SJCRH30 (cell line): ENCODE measurements at regions not wholly inside any gene's neighbourhood (a gene's known extent, or its start where the extent isn't known, plus 50 kb on each side); places are given as distances from the start of the nearest gene placed in this dataset.

Experiments
- DNase-seq, 2 experiments: peaks; one replicate each; pipeline ENCODE4 v3.0.0-alpha.2; 2015 to 2020
- H3K27ac ChIP-seq: fragments of 250-450 bp; sonication (Bioruptor Pico); 2 replicates; pipeline ENCODE4 v1.5.1; 2020; ENCODE audit warnings: mild to moderate bottlenecking, moderate library complexity
- H3K27me3 ChIP-seq: fragments of 250-450 bp; sonication (Bioruptor Pico); 2 replicates; pipeline ENCODE4 v1.5.1; 2020; ENCODE audit warnings: mild to moderate bottlenecking, moderate library complexity
- H3K36me3 ChIP-seq: fragments of 250-450 bp; sonication (Bioruptor Pico); 2 replicates; pipeline ENCODE4 v1.5.1; 2020; ENCODE audit warnings: mild to moderate bottlenecking, moderate library complexity
- H3K4me1 ChIP-seq: fragments of 250-450 bp; sonication (Bioruptor Pico); 2 replicates; pipeline ENCODE4 v1.5.1; 2020; ENCODE audit warnings: mild to moderate bottlenecking, moderate library complexity
- H3K4me3 ChIP-seq: fragments of 250-450 bp; sonication (Bioruptor Pico); 2 replicates; pipeline ENCODE4 v1.5.1; 2020; ENCODE audit warnings: mild to moderate bottlenecking, moderate library complexity
- H3K9me3 ChIP-seq: fragments of 250-450 bp; sonication (Bioruptor Pico); replicated peaks from 2 replicates; pipeline ENCODE4 v1.5.1; 2020; ENCODE audit warnings: mild to moderate bottlenecking, moderate library complexity

- H3K36me3 ChIP-seq = no peaks in the 10 kb centered on the region
- H3K27me3 ChIP-seq = no peaks in the 10 kb centered on the region
- H3K4me3 ChIP-seq = no peak overlapping the region
- H3K27ac ChIP-seq = no peak overlapping the region
- H3K4me1 ChIP-seq = no peaks in the 10 kb centered on the region
- peak; percentile 9 to 47 for DNase-seq
- no peaks in the 10 kb centered on the region for H3K9me3 ChIP-seq
These were observed 474.7 kb downstream of the NUF2 start for GRCh38 chr1:163796394-163796821.

GRCh38 chr1:163797816-163798215 lies 476.1 kb downstream of the NUF2 start:
- DNase-seq = no peak
- Histone ChIP-seq H3K4me3 (no peak overlapping the region), H3K27me3 (no peaks in the 10 kb centered on the region), H3K9me3 (no peaks in the 10 kb centered on the region), H3K27ac (no peak overlapping the region), H3K36me3 (no peaks in the 10 kb centered on the region), H3K4me1 (no peaks in the 10 kb centered on the region)

- DNase-seq = no peak
- no peak overlapping the region for H3K27ac ChIP-seq
- no peak overlapping the region for H3K4me3 ChIP-seq
- H3K9me3 ChIP-seq = no peaks in the 10 kb centered on the region
- no peaks in the 10 kb centered on the region for H3K27me3 ChIP-seq
- H3K36me3 ChIP-seq = no peaks in the 10 kb centered on the region
- H3K4me1 ChIP-seq = no peaks in the 10 kb centered on the region
These were observed 477.5 kb downstream of the NUF2 start for GRCh38 chr1:163799190-163799805.

- Histone ChIP-seq H3K27me3 (no peaks in the 10 kb centered on the region), H3K27ac (no peak overlapping the region), H3K36me3 (no peaks in the 10 kb centered on the region), H3K9me3 (no peaks in the 10 kb centered on the region), H3K4me3 (no peak overlapping the region), H3K4me1 (no peaks in the 10 kb centered on the region)
- no peak for DNase-seq
These were observed 485.7 kb downstream of the NUF2 start for GRCh38 chr1:163807331-163808049.

GRCh38 chr1:163813251-163813650 lies 491.5 kb downstream of the NUF2 start:
- no peaks in the 10 kb centered on the region for H3K36me3 ChIP-seq
- H3K9me3 ChIP-seq = no peaks in the 10 kb centered on the region
- no peak for DNase-seq
- no peak overlapping the region for H3K4me3 ChIP-seq
- no peaks in the 10 kb centered on the region for H3K4me1 ChIP-seq
- H3K27me3 ChIP-seq = no peaks in the 10 kb centered on the region
- H3K27ac ChIP-seq = no peak overlapping the region

GRCh38 chr1:163820226-163820625 lies 498.5 kb downstream of the NUF2 start:
- Histone ChIP-seq H3K27ac (no peak overlapping the region), H3K36me3 (no peaks in the 10 kb centered on the region), H3K9me3 (no peaks in the 10 kb centered on the region), H3K4me1 (no peaks in the 10 kb centered on the region), H3K4me3 (no peak overlapping the region), H3K27me3 (no peaks in the 10 kb centered on the region)
- DNase-seq = no peak

- no peaks in the 10 kb centered on the region for H3K27me3 ChIP-seq
- no peak for DNase-seq
- no peak overlapping the region for H3K27ac ChIP-seq
- H3K4me3 ChIP-seq = no peak overlapping the region
- H3K4me1 ChIP-seq = no peaks in the 10 kb centered on the region
- H3K36me3 ChIP-seq = no peaks in the 10 kb centered on the region
- H3K9me3 ChIP-seq = no peaks in the 10 kb centered on the region
These were observed 499.0 kb downstream of the NUF2 start for GRCh38 chr1:163820766-163821165.

- Histone ChIP-seq H3K9me3 (no peaks in the 10 kb centered on the region), H3K4me3 (no peak overlapping the region), H3K36me3 (no peaks in the 10 kb centered on the region), H3K27ac (no peak overlapping the region), H3K27me3 (no peaks in the 10 kb centered on the region), H3K4me1 (no peaks in the 10 kb centered on the region)
- DNase-seq = no peak
These were observed 499.9 kb downstream of the NUF2 start for GRCh38 chr1:163821679-163822078.

GRCh38 chr1:163823017-163823416 lies 501.3 kb downstream of the NUF2 start:
- Histone ChIP-seq H3K27ac (no peak overlapping the region), H3K4me1 (no peaks in the 10 kb centered on the region), H3K4me3 (no peak overlapping the region), H3K27me3 (no peaks in the 10 kb centered on the region), H3K36me3 (no peaks in the 10 kb centered on the region), H3K9me3 (no peaks in the 10 kb centered on the region)
- DNase-seq = no peak

- H3K27me3 ChIP-seq = no peaks in the 10 kb centered on the region
- no peaks in the 10 kb centered on the region for H3K4me1 ChIP-seq
- no peak overlapping the region for H3K4me3 ChIP-seq
- peak; percentile 21 to 23 for DNase-seq
- H3K36me3 ChIP-seq = no peaks in the 10 kb centered on the region
- no peaks in the 10 kb centered on the region for H3K9me3 ChIP-seq
- no peak overlapping the region for H3K27ac ChIP-seq
These were observed 502.3 kb downstream of the NUF2 start for GRCh38 chr1:163824006-163824405.

GRCh38 chr1:163824490-163824889 lies 502.7 kb downstream of the NUF2 start:
- no peak overlapping the region for H3K4me3 ChIP-seq
- H3K4me1 ChIP-seq = no peaks in the 10 kb centered on the region
- no peak overlapping the region for H3K27ac ChIP-seq
- no peak for DNase-seq
- H3K27me3 ChIP-seq = no peaks in the 10 kb centered on the region
- no peaks in the 10 kb centered on the region for H3K9me3 ChIP-seq
- H3K36me3 ChIP-seq = no peaks in the 10 kb centered on the region

GRCh38 chr1:163826500-163826899 lies 504.7 kb downstream of the NUF2 start:
- Histone ChIP-seq H3K9me3 (no peaks in the 10 kb centered on the region), H3K4me1 (no peaks in the 10 kb centered on the region), H3K36me3 (no peaks in the 10 kb centered on the region), H3K27me3 (no peaks in the 10 kb centered on the region), H3K27ac (no peak overlapping the region), H3K4me3 (no peak overlapping the region)
- DNase-seq = no peak

- H3K36me3 ChIP-seq = no peaks in the 10 kb centered on the region
- no peaks in the 10 kb centered on the region for H3K4me1 ChIP-seq
- DNase-seq = no peak
- H3K9me3 ChIP-seq = no peaks in the 10 kb centered on the region
- no peak overlapping the region for H3K27ac ChIP-seq
- no peak overlapping the region for H3K4me3 ChIP-seq
- no peaks in the 10 kb centered on the region for H3K27me3 ChIP-seq
These were observed 513.0 kb downstream of the NUF2 start for GRCh38 chr1:163834778-163835177.

GRCh38 chr1:163836481-163836880 lies 514.7 kb downstream of the NUF2 start:
- Histone ChIP-seq H3K27ac (no peak overlapping the region), H3K4me1 (no peaks in the 10 kb centered on the region), H3K27me3 (no peaks in the 10 kb centered on the region), H3K9me3 (no peaks in the 10 kb centered on the region), H3K4me3 (no peak overlapping the region), H3K36me3 (no peaks in the 10 kb centered on the region)
- no peak for DNase-seq

- Histone ChIP-seq H3K9me3 (no peaks in the 10 kb centered on the region), H3K4me1 (no peaks in the 10 kb centered on the region), H3K36me3 (no peaks in the 10 kb centered on the region), H3K4me3 (no peak overlapping the region), H3K27ac (no peak overlapping the region), H3K27me3 (no peaks in the 10 kb centered on the region)
- DNase-seq = no peak
These were observed 515.5 kb downstream of the NUF2 start for GRCh38 chr1:163837206-163837605.

- Histone ChIP-seq H3K9me3 (no peaks in the 10 kb centered on the region), H3K27me3 (no peaks in the 10 kb centered on the region), H3K27ac (no peak overlapping the region), H3K4me3 (no peak overlapping the region), H3K4me1 (no peaks in the 10 kb centered on the region), H3K36me3 (no peaks in the 10 kb centered on the region)
- DNase-seq = no peak
These were observed 520.8 kb downstream of the NUF2 start for GRCh38 chr1:163842571-163842970.
